Urinary bladder (tissue), 1 donor: ENCODE measurements at regions not wholly inside any gene's neighbourhood (a gene's known extent, or its start where the extent isn't known, plus 50 kb on each side); places are given as distances from the start of the nearest gene placed in this dataset.

Source experiments
- small RNA-seq: library from RNA; depleted of rRNA; stranded (forward); fragments of <200 nt; gene quantifications from one replicate; pipeline ENCODE3, GENCODE V24; 2014

Small RNA genes in the stretch of these regions (small RNA-seq; reads per million reads assigned to genes)
- gene RN7SKP126 = 0.35 reads per million, percentile 23 among the genes with 10 or more reads in this experiment
